GM21717 (cell line): ENCODE measurements at regions not wholly inside any gene's neighbourhood (a gene's known extent, or its start where the extent isn't known, plus 50 kb on each side); places are given as distances from the start of the nearest gene placed in this dataset.

Experiments used
- ATAC-seq: cut with Tn5 transposase; IDR thresholded peaks from one replicate; pipeline ENCODE4 v1.9.1; 2021; ENCODE audit warnings: mild to moderate bottlenecking, moderate library complexity; ENCODE audit not compliant: unreplicated experiment

GRCh38 chr18:22467760-22468553 lies 50.2 kb upstream of the CTAGE1 start:
- no peak for ATAC-seq

- no peak for ATAC-seq
Observed at GRCh38 chr18:22468554-22468891, 50.8 kb upstream of the CTAGE1 start.

DNA sequence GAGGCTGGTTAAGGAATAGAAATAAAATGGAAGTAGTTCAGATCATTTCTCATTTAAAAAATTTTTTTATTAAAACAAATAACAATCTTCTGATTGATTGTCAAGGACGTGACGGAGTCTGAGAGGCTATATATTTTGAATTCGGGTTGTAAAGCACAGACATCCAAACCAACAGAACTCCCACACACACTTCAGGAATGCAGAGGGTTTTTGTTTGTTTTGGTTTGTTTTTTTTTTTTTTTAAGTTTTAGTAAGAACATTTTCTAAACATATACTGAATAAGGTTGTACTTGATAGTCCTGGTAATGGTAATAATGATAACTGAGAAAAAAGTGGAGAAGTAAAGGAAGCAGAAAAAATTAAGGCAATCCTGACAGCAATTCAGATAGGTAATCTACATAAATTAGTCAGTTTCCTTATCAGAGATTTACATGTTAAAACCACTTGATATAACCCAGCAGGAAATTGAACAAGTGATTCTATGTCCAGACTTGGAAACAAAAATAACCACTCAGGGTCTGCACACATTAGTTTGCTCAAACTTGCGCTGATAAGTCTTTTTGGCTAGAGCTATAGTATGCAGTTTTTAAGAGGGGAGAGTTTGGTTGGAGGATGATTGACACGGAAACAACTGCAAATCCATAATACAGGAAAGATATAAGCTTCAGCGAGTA lies 51.5 kb upstream of the CTAGE1 start:
- no peak for ATAC-seq

GRCh38 chr18:22469926-22470247 lies 52.2 kb upstream of the CTAGE1 start:
- ATAC-seq: no peak

DNA sequence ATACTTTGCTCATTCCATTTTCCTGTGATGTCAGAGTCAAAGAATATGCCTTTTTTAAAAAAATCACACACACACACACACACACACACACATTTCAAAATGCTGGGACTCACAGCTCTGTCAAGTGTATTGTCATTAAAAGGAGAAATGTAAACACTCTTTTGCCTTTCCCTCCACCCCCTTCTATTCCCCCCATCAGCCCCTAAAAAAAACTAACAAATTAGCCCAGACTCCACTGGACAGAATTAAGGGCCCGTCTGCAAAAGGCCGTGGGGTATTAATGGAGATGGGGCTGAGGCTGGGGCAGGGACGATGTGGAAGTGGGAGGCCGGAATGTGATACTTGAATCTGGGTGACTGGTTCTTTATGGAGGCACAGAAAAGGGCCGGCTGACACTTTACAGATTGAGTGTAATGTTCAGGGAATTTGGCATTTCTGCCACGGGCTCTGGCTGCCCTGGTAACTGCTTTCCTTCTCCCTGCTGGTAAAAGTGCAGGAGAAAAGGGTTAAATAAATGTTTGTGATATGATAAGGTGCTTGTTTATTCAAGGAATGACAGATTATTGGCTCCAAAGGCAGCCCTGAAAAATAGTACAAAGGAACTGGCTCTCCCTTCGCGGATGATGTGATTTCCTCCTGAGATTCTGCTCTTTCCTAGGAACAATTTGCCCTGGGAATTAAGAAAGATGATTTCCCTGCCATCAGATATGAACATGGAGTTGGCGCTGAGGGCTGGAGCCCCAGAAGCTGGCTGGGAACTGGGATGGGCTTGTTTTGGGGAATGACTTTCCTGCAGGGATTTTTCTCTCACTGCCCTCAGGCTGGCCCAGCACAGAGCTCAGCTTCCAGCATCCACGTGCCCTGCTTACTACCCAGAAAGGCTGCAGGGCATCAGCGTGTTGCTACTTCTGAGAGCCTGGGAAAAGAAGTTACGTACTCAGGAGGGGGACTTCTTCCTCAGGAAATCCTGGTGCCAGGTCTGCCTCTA lies 52.8 kb upstream of the CTAGE1 start:
- no peak for ATAC-seq

DNA sequence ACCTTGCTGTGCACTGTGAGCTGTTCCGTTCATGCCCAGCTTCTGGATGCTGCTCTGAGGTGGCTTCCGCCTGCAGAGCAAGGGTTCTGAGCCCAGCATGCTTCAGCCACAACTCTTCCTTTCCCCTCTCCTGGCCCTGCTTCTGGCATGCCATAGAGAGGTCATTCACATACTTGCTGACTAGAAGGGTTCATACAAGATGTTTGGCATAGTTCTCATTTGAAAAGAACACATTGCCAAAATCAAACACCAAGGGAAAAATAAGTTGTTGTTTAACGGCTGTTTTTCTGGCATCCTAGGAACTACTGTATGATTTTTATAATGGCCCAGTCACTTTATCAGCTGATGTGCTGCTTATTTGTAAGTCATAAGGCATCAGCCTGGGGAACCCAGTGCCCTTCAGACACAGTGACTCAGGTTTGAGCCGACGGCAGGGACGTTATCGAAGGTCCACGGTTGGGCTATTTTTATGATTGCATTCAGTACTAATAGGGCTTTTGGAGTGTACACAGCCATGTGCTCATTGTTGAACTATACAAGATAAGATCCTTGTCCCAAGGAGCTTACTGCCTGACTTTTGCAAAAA lies 53.9 kb upstream of the CTAGE1 start:
- no peak for ATAC-seq

DNA sequence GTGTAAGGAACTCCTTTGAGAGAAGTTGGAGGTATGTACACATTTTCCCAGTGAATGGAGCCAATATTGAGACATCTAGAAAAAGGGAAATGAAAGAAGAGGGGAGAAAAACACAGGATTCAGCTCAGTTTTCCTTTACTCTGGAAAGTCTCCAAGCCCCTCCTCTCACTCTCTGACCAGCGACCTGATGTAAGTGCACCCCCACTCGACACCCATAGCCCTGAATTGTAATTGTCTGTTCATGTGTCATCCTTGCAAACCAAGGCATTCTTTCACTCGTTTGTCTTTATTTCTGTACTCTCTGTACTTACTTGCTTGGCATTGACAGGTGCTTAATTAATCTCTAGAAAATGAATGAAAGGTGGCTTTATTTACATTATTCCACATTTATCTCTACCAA lies 55.7 kb upstream of the CTAGE1 start:
- no peak for ATAC-seq

GRCh38 chr18:22475426-22476100 lies 57.8 kb upstream of the CTAGE1 start:
- no peak for ATAC-seq

DNA sequence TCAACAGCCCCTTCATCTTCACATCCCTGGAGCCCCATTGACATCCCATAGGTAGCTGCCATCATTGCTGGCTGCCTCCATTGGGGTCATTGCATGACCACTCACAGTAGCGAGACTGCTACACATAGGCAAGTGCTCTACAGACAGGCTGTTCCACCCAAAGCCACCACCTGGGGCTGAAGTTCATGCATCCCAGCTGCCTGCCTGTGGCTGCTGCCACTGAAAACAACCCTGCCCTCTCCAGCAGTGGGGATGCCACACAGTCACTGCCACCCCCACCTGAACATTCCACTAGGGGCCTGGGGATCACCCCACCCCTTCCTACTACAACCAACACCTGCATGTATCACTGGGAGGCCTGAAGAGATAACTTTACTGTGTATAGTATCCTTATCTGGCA lies 59.5 kb upstream of the CTAGE1 start:
- ATAC-seq: no peak

DNA sequence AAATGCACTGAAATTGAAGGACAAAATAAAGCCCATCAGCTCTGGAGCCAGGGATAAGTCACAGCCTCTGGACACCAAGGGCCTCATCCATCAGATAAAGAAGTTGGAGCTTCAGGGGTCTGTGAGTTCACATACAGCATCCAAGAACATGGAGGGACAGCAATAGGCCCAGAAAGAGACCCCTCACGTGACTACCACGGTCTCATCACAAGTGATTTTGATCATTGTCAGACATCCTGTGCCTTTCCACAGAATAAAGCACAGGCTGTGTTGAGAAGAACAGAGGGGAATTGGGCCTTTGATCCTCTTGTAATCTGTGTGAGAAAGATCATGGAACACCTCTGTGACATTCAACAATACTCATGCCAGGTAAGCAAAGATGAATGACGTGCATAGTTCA lies 65.2 kb upstream of the CTAGE1 start:
- no peak for ATAC-seq

DNA sequence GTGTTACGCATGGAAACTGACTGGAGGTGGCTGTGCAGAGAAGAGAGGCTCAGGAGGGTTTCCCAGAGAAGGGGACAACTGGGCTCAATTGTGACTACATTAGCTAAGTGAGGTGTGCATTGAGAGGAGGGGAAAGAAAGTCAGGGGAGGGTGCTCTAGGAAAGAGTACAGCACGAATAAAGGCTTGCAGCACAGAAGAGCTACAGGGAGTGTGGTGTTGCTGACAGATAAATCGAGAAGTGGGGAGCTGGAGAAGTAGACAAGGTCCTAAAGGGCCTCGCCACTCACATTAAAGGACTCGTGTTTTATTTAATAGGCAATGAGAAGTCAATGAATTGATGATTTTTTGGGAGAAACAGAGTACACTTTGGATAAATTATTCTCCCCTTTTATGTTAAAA lies 65.7 kb upstream of the CTAGE1 start:
- ATAC-seq: no peak

DNA sequence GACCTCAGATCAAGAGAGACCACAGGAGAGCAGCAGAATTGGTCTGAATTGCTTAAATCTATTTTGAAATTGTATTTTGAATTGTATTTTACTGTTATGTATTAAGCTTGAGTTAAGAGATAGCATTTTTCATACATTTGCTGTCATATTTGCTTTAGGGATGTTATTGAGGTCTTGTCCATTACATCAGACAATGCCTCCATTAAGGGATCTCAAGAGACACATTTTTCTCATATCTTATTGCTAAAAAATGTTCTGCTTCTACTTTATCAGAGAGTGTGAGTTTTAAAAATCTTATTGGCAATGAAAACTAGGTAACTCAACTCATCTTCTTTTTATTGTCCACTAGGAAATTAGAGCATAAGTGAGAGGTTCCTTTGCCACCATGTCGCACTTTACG lies 66.8 kb upstream of the CTAGE1 start:
- no peak for ATAC-seq

- ATAC-seq: no peak
Observed at GRCh38 chr18:22485808-22486244, 68.1 kb upstream of the CTAGE1 start.

GRCh38 chr18:22486667-22487066 lies 69.0 kb upstream of the CTAGE1 start:
- no peak for ATAC-seq

DNA sequence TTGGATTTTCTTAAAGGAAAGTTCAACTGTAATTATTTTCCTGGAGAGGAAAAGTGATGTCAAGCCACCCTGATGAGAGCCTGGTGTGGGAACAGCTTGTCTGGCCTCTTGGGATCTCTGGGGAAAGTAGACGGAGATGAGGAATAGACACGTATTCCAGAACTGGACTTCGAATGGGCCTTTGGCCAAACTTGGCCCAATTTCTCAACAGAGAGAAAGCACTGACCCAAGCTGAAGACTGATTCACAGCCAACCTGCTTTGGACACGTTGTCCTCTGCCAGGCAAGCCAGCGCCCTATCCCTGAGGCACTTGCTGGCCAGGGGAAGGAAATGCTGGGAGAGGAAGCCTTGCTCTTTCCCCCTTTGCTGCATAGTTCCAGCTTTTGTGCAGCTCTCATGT lies 70.8 kb upstream of the CTAGE1 start:
- no peak for ATAC-seq

DNA sequence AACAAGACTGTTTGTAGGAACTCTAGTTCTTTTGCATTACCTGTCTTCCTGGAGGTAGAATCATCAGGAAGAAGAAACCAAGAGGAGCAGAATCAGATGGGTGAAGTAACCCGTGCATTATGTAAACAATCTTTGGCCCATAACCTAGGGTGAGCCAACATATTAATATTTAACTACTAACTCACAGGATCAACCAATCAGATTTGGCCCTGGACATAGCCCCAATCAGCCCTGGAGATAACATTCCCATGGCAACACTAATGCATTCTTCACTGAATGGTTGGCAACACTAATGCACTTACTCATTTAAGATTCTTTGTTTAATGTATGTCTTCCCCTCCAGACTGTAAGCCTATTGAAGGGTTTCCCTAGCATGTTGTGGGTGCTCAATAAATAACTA lies 72.0 kb upstream of the CTAGE1 start:
- ATAC-seq: no peak

DNA sequence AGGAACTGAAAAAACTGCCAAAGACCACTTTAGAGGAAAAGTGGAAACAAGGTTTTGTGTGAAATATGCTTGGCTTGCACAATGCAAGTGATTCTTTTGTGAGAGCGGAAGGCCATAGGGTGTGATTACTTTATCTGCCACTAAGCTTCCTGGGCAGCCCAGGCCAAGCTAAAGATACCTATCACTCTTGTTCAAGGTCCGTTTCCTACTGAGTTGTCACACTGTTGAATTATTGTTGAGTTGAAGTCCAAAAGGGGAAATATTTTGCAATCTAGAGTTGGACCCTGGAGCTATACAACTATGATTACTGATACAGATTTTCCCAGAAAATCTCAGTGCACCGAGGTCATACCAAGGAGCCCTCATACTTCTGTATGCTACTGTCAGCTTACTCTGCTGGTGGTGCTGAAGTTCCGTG lies 72.7 kb upstream of the CTAGE1 start:
- no peak for ATAC-seq

- no peak for ATAC-seq
Observed at GRCh38 chr18:22493255-22493654, 75.5 kb upstream of the CTAGE1 start.

DNA sequence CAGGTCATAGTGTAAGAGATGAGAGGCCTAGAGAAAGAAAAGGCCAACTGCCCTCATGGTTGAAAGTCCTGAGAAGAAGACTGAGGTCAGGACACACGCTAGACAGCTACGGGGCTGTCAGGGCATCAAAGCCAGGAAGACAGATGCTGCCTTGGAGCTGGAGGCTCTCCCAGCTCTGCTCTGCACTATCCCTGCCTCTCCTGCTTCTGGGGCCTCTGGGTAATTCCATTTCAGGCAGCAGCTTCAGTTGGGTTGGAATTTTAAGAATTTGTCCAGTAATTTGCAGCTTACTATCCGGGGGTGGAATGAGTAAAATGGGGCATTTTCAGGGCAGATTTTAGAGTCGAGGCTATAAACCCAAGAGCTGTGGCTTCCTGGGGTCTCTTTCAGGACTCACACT lies 76.2 kb upstream of the CTAGE1 start:
- no peak for ATAC-seq

- ATAC-seq: no peak
Observed at GRCh38 chr18:22494771-22495170, 77.1 kb upstream of the CTAGE1 start.

- no peak for ATAC-seq
Observed at GRCh38 chr18:22499421-22499820, 81.7 kb upstream of the CTAGE1 start.
